ENCODE measurements at regions not wholly inside any gene's neighbourhood (a gene's known extent, or its start where the extent isn't known, plus 50 kb on each side); places are given as distances from the start of the nearest gene placed in this dataset.

- TF ChIP-seq CTCF (IDR thresholded peaks at IDR 0.05) = no peak
- no peak for TF ChIP-seq POLR2A (IDR thresholded peaks at IDR 0.05)
Observed at GRCh38 chr14:76599559-76600287, 161.5 kb upstream of the VASH1 start.

All from tibial nerve (tissue), 3 donors.